PFSK-1 (cell line): ENCODE measurements at regions not wholly inside any gene's neighbourhood (a gene's known extent, or its start where the extent isn't known, plus 50 kb on each side); places are given as distances from the start of the nearest gene placed in this dataset.
A peak's percentile ranks its signal among the peaks of the same experiment; 100 is the strongest.

Source experiments
- FOXP2 ChIP-seq: optimal IDR thresholded peaks from 2 replicates; pipeline ENCODE3; 2011; ENCODE audit warnings: borderline replicate concordance, control low read depth, inconsistent platforms; ENCODE audit not compliant: insufficient read depth; ENCODE audit errors: extremely low read length, extremely low read depth
- POLR2AphosphoS5 ChIP-seq: IDR thresholded peaks from 2 replicates; pipeline ENCODE4 v1.6.1; 2012; ENCODE audit warnings: low read depth, mild to moderate bottlenecking, control low read depth, low read length, moderate library complexity
- REST ChIP-seq, 2 experiments: IDR thresholded peaks; 2 replicates each; pipeline versions ENCODE4 v1.6.1 to v1.8.0; 2011 to 2012; ENCODE audit warnings: low read depth in 2 of 2, low read length in 2 of 2, control low read depth in 1 of 2, inconsistent platforms in 1 of 2, mild to moderate bottlenecking in 1 of 2, moderate library complexity in 1 of 2; ENCODE audit not compliant: insufficient read depth in 1 of 2
- SIN3A ChIP-seq: IDR thresholded peaks from 2 replicates; pipeline ENCODE4 v1.6.1; 2012; ENCODE audit warnings: mild to moderate bottlenecking, low read length, moderate library complexity, borderline replicate concordance; ENCODE audit not compliant: insufficient read depth
- TAF1 ChIP-seq: IDR thresholded peaks from 2 replicates; pipeline ENCODE4 v1.6.1; 2012; ENCODE audit warnings: low read length, control low read depth, borderline replicate concordance; ENCODE audit not compliant: insufficient read depth

GRCh38 chr9:129394886-129395279, 216.8 kb upstream of the IER5L start:
- TF ChIP-seq TAF1: no peak
- no peak for TF ChIP-seq SIN3A
- TF ChIP-seq POLR2AphosphoS5: no peak
- no peak for TF ChIP-seq FOXP2
- TF ChIP-seq REST (IDR thresholded peaks at IDR 0.05; ENCODE audit: insufficient read depth in 1 of 2, low read depth in 2 of 2, low read length in 2 of 2): no peak

- TF ChIP-seq TAF1: no peak
- no peak for TF ChIP-seq SIN3A
- no peak for TF ChIP-seq REST (IDR thresholded peaks at IDR 0.05; ENCODE audit: insufficient read depth in 1 of 2, low read depth in 2 of 2, low read length in 2 of 2)
- no peak for TF ChIP-seq POLR2AphosphoS5
- TF ChIP-seq FOXP2: no peak
These were observed 216.2 kb upstream of the IER5L start for GRCh38 chr9:129394061-129394885.

- TF ChIP-seq TAF1 (no peak), POLR2AphosphoS5 (no peak), SIN3A (no peak), REST (IDR thresholded peaks at IDR 0.05; ENCODE audit: insufficient read depth in 1 of 2, low read depth in 2 of 2, low read length in 2 of 2) (no peak), FOXP2 (no peak)
These were observed 215.0 kb upstream of the IER5L start for GRCh38 chr9:129393064-129393463.

GRCh38 chr9:129392093-129392541, 214.1 kb upstream of the IER5L start:
- TF ChIP-seq SIN3A (no peak), REST (IDR thresholded peaks at IDR 0.05; ENCODE audit: insufficient read depth in 1 of 2, low read depth in 2 of 2, low read length in 2 of 2) (0 out of 4 replicates have a peak, but pooled peaks of 1 of the 2 experiments have one; percentile 19)
